K562 (cell line): ENCODE measurements at regions not wholly inside any gene's neighbourhood (a gene's known extent, or its start where the extent isn't known, plus 50 kb on each side); places are given as distances from the start of the nearest gene placed in this dataset.

Experiments used
- CAMTA2 ChIP-seq: fragments of 250-450 bp; sonication (Bioruptor Pico); conservative IDR thresholded peaks from 2 replicates; pipeline ENCODE4 v1.5.1; 2022
- CREB3 ChIP-seq: fragments of 450-650 bp; conservative IDR thresholded peaks from 2 replicates; pipeline ENCODE4 v1.6.1; 2016; ENCODE audit warnings: missing genetic modification characterization, low read depth, mild to moderate bottlenecking, missing compliant biosample characterization, moderate library complexity
- CREB3L1 ChIP-seq: fragments of 450-650 bp; IDR thresholded peaks from 2 replicates; pipeline ENCODE4 v1.6.1; 2014; ENCODE audit warnings: low read depth, mild to moderate bottlenecking, moderate library complexity, borderline replicate concordance
- EGR1 ChIP-seq: fragments of 450-650 bp; conservative IDR thresholded peaks from 2 replicates; pipeline ENCODE4 v1.6.1; 2017; ENCODE audit warnings: mild to moderate bottlenecking
- EHMT2 ChIP-seq: fragments of 450-650 bp; IDR thresholded peaks from 2 replicates; pipeline ENCODE4 v1.6.1; 2018; ENCODE audit warnings: antibody characterized with exemption
- FIP1L1 ChIP-seq: fragments of 200-400 bp; formaldehyde crosslinking; IDR thresholded peaks from 2 replicates; pipeline ENCODE4 v1.6.1; 2018; ENCODE audit warnings: mild to moderate bottlenecking, low read depth, low read length; ENCODE audit not compliant: poor library complexity, severe bottlenecking
- GATA2 ChIP-seq: sonication (generic); formaldehyde crosslinking; IDR thresholded peaks from 2 replicates; pipeline ENCODE4 v1.4.0; 2020; ENCODE audit warnings: mild to moderate bottlenecking, missing genetic modification reagents
- GTF2A2 ChIP-seq: IDR thresholded peaks from 2 replicates; pipeline ENCODE4 v1.6.1; 2016; ENCODE audit warnings: mild to moderate bottlenecking, missing genetic modification characterization, missing compliant biosample characterization
- HSF4 ChIP-seq: fragments of 250-450 bp; sonication (Bioruptor Pico); IDR thresholded peaks from 2 replicates; pipeline ENCODE4 v2.1.2; 2022; ENCODE audit warnings: mild to moderate bottlenecking, moderate library complexity, borderline replicate concordance
- KLF13 ChIP-seq: fragments of 450-650 bp; IDR thresholded peaks from 2 replicates; pipeline ENCODE4 v1.6.1; 2016; ENCODE audit warnings: missing genetic modification characterization, low read depth, mild to moderate bottlenecking, missing compliant biosample characterization, moderate library complexity, borderline replicate concordance
- NCOA1 ChIP-seq: fragments of 450-650 bp; IDR thresholded peaks from 2 replicates; pipeline ENCODE4 v1.6.1; 2016; ENCODE audit warnings: low read depth
- NEUROD1 ChIP-seq: fragments of 150-350 bp; IDR thresholded peaks from 2 replicates; pipeline ENCODE4 v1.6.1; 2014; ENCODE audit warnings: borderline replicate concordance, low read length, low read depth; ENCODE audit not compliant: partially characterized antibody
- NUFIP1 ChIP-seq: fragments of 450-650 bp; IDR thresholded peaks from 2 replicates; pipeline ENCODE4 v1.6.1; 2018; ENCODE audit not compliant: partially characterized antibody
- POLR2G ChIP-seq: fragments of 200-400 bp; formaldehyde crosslinking; IDR thresholded peaks from 2 replicates; pipeline ENCODE4 v1.6.1; 2017; ENCODE audit warnings: low read depth, mild to moderate bottlenecking, antibody characterized with exemption, low read length, moderate library complexity
- RFX1 ChIP-seq: fragments of 450-650 bp; IDR thresholded peaks from 2 replicates; pipeline ENCODE4 v1.6.1; 2016; ENCODE audit warnings: mild to moderate bottlenecking, moderate library complexity
- TBP ChIP-seq: optimal IDR thresholded peaks from 2 replicates; pipeline ENCODE3; 2011; ENCODE audit warnings: low read depth, low read length, improper control_type of control experiment
- TRIM28 ChIP-seq: fragments of 450-650 bp; IDR thresholded peaks from 2 replicates; pipeline ENCODE4 v1.6.1; 2017
- ZBTB9 ChIP-seq: fragments of 450-650 bp; formaldehyde crosslinking; IDR thresholded peaks from 2 replicates; pipeline ENCODE4 v1.4.0; 2020; ENCODE audit warnings: mild to moderate bottlenecking, moderate library complexity
- ZEB2 ChIP-seq: fragments of 450-650 bp; IDR thresholded peaks from 2 replicates; pipeline ENCODE4 v1.6.1; 2016
- ZNF3 ChIP-seq: fragments of 250-450 bp; sonication (Bioruptor Pico); IDR thresholded peaks from 2 replicates; pipeline ENCODE4 v1.5.0; 2021; ENCODE audit warnings: mild to moderate bottlenecking, moderate library complexity
- ZNF644 ChIP-seq: fragments of 200-800 bp; sonication (Bioruptor generic); IDR thresholded peaks from 2 replicates; pipeline ENCODE4 v1.6.1; 2016; ENCODE audit warnings: low read depth, missing genetic modification characterization, missing compliant biosample characterization
- ZSCAN29 ChIP-seq: fragments of 450-650 bp; IDR thresholded peaks from 2 replicates; pipeline ENCODE4 v1.6.1; 2017
- TF ChIP-seq, protein P1 (sequence below), 3 experiments: fragments of 200-800 bp in 1 of 3; sonication (Bioruptor generic) in 1 of 3; sonication (generic) in 1 of 3; formaldehyde crosslinking in 1 of 3; IDR thresholded peaks; 2 replicates each; pipeline versions ENCODE4 v1.6.1 to v1.8.0; 2016 to 2022; ENCODE audit warnings: mild to moderate bottlenecking in 2 of 3, missing compliant biosample characterization in 2 of 3, missing genetic modification characterization in 2 of 3, missing genetic modification reagents in 1 of 3
- TF ChIP-seq, protein P2 (sequence below), 2 experiments: fragments of 450-650 bp; conservative IDR thresholded peaks; 2 replicates each; pipeline ENCODE4 v1.6.1; 2017; ENCODE audit warnings: mild to moderate bottlenecking in 2 of 2, moderate library complexity in 2 of 2

GRCh38 chr12:124630791-124631313 is 63.4 kb upstream of the NCOR2 start (continued):
- TF ChIP-seq ZNF3 (CRISPR knock-in tag) (no peak), ZEB2 (no peak), TBP (no peak), NCOA1 (no peak), POLR2G (no peak), HSF4 (CRISPR knock-in tag) (0 out of 2 replicates have a peak, but pooled peaks have one; percentile 37), EGR1 (no peak), CREB3L1 (no peak), KLF13 (tag) (no peak), CAMTA2 (CRISPR knock-in tag) (no peak), GATA2 (CRISPR knock-in tag) (no peak), EHMT2 (no peak), GTF2A2 (tag) (peak; percentile 71; the same call in 1 of the 2 replicates), NUFIP1 (no peak), CREB3 (tag) (peak; percentile 91), ZBTB9 (no peak), ZSCAN29 (no peak), NEUROD1 (no peak), FIP1L1 (no peak), ZNF644 (tag) (no peak), RFX1 (peak; percentile 60; the same call in 1 of the 2 replicates), TRIM28 (no peak)
- TF ChIP-seq, protein P1, sequence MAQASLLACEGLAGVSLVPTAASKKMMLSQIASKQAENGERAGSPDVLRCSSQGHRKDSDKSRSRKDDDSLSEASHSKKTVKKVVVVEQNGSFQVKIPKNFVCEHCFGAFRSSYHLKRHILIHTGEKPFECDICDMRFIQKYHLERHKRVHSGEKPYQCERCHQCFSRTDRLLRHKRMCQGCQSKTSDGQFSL (CRISPR knock-in tag; IDR thresholded peaks at IDR 0.05): no peak
- TF ChIP-seq, protein P1 (tag; IDR thresholded peaks at IDR 0.05): peak in 1 of 2 experiments; percentile 82; a peak in 2 of 4 replicates
- TF ChIP-seq, protein P2, sequence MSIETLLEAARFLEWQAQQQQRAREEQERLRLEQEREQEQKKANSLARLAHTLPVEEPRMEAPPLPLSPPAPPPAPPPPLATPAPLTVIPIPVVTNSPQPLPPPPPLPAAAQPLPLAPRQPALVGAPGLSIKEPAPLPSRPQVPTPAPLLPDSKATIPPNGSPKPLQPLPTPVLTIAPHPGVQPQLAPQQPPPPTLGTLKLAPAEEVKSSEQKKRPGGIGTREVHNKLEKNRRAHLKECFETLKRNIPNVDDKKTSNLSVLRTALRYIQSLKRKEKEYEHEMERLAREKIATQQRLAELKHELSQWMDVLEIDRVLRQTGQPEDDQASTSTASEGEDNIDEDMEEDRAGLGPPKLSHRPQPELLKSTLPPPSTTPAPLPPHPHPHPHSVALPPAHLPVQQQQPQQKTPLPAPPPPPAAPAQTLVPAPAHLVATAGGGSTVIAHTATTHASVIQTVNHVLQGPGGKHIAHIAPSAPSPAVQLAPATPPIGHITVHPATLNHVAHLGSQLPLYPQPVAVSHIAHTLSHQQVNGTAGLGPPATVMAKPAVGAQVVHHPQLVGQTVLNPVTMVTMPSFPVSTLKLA (conservative IDR thresholded peaks at IDR 0.05): no peak
